CD1c-positive myeloid dendritic cell (primary cell): ENCODE measurements at regions not wholly inside any gene's neighbourhood (a gene's known extent, or its start where the extent isn't known, plus 50 kb on each side); places are given as distances from the start of the nearest gene placed in this dataset.

Experiments
- DNase-seq: peaks from one replicate; pipeline ENCODE4 v3.0.0-alpha.2; 2016; ENCODE audit errors: extremely low spot score

GRCh38 chr2:236871500-236872001 is 214.1 kb upstream of the COPS8 start:
- DNase-seq, result peak; percentile 88

GRCh38 chr2:236872015-236872414 is 213.7 kb upstream of the COPS8 start:
- DNase-seq, result peak; percentile 59

- no peak for DNase-seq
Observed at GRCh38 chr2:236872981-236873380, 212.7 kb upstream of the COPS8 start.

GRCh38 chr2:236873636-236874035 is 212.1 kb upstream of the COPS8 start:
- DNase-seq, result no peak

GRCh38 chr2:236874866-236875481 is 210.7 kb upstream of the COPS8 start:
- no peak for DNase-seq

- DNase-seq, result no peak
Observed at GRCh38 chr2:236875906-236876505, 209.7 kb upstream of the COPS8 start.

- DNase-seq, result no peak
Observed at GRCh38 chr2:236876642-236877041, 209.0 kb upstream of the COPS8 start.

- no peak for DNase-seq
Observed at GRCh38 chr2:236877972-236878371, 207.7 kb upstream of the COPS8 start.

GRCh38 chr2:236879416-236879963 is 206.2 kb upstream of the COPS8 start:
- no peak for DNase-seq

GRCh38 chr2:236882074-236882473 is 203.6 kb upstream of the COPS8 start:
- no peak for DNase-seq

GRCh38 chr2:236882930-236883329 is 202.8 kb upstream of the COPS8 start:
- no peak for DNase-seq

- DNase-seq, result peak; percentile 29
Observed at GRCh38 chr2:236883819-236884218, 201.9 kb upstream of the COPS8 start.

- no peak for DNase-seq
Observed at GRCh38 chr2:236884569-236885175, 201.0 kb upstream of the COPS8 start.

- DNase-seq, result no peak
Observed at GRCh38 chr2:236886456-236886855, 199.2 kb upstream of the COPS8 start.

GRCh38 chr2:236887531-236887930 is 198.2 kb upstream of the COPS8 start:
- no peak for DNase-seq

GRCh38 chr2:236887953-236888793 is 197.5 kb upstream of the COPS8 start:
- DNase-seq, result no peak

- no peak for DNase-seq
Observed at GRCh38 chr2:236888794-236889780, 196.6 kb upstream of the COPS8 start.

- no peak for DNase-seq
Observed at GRCh38 chr2:236889791-236890704, 195.6 kb upstream of the COPS8 start.

- no peak for DNase-seq
Observed at GRCh38 chr2:236892721-236893120, 193.0 kb upstream of the COPS8 start.

- DNase-seq, result no peak
Observed at GRCh38 chr2:236894791-236895190, 190.9 kb upstream of the COPS8 start.
